Stimulated activated CD4-positive, alpha-beta T cell treated with anti-CD3 and anti-CD28 coated beads, Interleukin-4, amount 100 ng/mL, for 24 hours (primary cell): ENCODE measurements at regions not wholly inside any gene's neighbourhood (a gene's known extent, or its start where the extent isn't known, plus 50 kb on each side); places are given as distances from the start of the nearest gene placed in this dataset.
"Not testable (repeated sequence)": the region's sequence is repeated elsewhere in the genome, so short reads cannot be mapped to it uniquely, and the experiment has no call there.

Experiments
- DNase-seq: peaks from one replicate; pipeline ENCODE4 v3.0.0-alpha.2; 2020

DNA sequence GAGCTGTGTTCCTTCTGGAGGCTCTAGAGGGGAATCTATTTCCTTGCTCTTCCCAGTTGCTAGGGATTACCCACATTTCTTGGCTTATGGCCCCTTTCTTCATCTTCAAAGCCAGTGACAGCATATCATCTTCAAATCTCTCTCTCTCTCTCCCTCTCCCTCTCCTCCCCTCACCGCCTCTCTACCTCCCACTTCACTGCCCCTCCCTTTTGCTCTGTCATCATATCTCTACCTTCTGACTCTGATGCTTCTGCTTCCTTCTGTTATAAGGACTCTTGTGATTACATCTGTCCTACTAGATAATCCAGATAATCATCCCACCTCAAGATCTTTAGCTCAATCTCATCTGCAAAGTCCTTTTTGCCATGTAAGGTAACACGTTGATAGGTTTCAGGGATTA lies 93.1 kb upstream of the TEX13D start:
- no peak for DNase-seq

DNA sequence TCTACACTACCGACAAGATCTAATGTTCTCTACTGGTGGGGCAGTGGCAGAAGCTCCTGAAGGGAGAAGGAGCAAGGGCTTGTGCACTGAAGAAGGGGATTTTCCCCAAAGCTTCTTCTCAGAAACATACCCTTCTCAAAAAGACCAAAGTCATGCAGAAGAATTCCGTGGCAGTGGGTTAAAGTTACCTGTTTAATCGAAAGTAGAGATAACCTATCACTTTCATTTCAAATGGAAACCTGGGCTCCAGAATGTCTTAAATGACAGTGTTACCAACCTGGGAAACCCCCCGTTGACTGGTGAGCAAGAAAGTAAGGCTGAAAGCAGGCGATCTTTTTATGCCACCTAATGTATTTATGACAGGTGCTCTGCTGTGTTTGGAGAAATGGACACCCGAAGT lies 92.5 kb upstream of the TEX13D start:
- DNase-seq, result peak; percentile 62

DNA sequence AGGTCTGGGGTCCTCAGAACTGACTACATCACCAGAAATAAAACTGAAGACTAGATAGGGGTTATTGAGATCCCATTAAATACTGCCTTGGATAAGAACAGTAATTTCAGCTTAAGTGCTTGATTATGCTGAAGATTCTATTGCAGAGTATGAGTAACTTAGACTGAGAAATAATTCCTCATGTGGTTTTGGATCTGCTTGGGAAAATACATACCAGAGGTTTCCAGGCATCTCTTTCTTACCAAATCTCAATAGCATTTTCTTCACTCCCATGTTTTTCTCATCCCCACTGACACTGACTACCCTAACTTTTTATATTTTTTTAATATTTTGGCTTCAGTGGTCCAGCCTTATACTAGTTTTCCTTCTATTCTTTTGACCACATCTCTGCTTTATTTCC lies 92.0 kb upstream of the TEX13D start:
- no peak for DNase-seq

DNA sequence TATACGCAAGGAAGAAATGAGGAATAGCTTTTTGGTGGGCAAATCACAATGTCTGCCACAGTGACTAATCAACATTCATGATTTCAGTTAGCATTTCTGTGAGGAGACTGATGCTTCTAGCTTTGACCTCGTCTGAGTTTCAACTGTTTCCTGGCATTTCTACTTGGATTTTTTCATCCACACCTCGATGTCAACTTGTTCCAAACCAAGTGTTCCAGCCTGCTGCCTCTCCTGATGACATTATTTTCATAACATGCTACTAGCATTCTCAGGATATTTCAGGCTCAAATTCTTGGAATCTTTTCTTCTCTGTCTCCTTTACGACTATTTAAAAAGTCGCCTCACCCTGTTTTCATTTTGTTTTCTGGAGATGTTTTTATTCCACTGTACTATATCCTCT lies 90.3 kb upstream of the TEX13D start:
- no peak for DNase-seq

DNA sequence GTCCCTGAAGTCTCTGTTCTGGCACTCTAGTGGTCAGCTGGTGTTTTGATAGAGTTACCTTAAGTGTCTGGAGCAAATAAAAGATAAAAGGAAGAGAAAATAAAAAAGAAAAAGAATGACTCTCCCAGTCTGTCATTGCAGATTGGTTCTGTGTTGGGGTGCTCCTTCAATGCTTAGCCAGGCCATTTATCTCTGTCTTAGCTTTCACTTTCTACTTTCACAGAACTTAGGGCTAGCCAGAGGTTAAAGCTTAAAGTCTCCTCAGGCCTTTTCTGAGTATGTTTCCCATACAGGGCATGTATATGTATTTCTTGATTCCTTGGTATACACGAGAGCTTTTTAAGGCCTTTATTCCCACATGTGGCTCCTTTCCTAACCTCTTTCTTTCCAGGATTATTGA lies 83.1 kb upstream of the TEX13D start:
- no peak for DNase-seq

DNA sequence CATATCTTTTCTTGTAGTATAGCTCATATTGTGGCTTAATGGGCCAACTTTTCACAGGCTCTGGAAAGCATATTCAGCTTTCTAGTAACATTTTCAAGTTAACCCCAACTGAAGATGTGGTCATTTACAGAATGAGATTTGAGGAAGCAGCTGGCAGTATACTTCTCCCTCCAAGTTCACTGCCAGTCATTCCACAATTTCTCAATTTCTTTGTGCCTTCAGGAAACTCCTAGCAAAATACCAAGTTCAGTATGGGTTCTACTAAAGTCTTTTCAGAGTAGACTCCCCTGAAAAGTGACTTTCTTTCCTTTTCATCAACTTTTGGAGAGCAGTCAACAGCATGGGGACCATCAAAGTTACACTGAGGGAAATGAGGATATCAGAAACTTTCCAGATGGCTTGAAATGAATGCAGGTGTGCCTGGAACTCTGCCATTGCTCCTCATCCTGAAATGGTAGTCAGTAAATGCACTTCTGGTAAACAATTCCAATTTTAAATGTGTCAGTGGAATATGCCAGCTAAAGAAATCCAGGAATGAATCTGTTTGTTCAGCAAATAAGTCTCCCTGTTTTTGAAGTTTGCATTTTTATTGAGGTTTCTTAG lies 81.5 kb upstream of the TEX13D start:
- DNase-seq, result no peak

DNA sequence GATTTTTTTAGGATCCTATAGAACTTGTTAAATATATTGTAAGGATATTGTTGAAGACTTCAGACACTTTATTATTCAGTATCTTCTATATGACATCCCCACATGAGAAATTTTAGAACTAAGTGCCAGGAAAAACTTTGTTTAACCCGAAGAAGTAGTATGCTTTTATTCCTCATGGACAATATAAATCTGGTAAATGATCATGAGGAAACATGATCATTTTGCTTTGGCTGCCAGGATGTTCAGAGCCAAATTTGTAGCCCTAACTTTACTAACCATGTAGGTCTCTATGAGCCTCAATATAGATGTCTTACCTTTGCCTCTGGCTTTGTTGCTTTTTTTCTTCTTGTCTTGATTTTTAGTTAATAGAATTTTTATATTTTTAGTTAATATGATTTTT lies 77.8 kb upstream of the TEX13D start:
- DNase-seq, result no peak

DNA sequence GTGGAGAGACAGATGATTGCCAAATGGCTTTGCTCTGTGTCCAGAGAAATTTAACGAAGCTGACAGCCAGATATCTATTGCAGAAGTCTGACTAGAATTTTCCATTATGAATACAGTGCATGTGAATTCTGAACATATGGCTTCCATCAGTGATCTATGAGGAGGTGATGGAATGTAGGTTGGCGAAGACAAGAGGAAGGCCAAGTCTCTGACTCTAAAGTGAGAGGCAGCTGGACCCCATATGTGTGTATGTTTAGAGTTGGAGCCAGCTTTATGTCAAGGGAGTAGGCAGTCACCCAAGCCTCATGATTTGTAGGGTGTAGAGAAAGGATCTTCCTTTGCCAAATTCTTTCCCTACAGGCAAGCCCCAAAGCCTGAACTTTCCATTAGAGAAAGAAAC lies 76.2 kb upstream of the TEX13D start:
- DNase-seq, result no peak

DNA sequence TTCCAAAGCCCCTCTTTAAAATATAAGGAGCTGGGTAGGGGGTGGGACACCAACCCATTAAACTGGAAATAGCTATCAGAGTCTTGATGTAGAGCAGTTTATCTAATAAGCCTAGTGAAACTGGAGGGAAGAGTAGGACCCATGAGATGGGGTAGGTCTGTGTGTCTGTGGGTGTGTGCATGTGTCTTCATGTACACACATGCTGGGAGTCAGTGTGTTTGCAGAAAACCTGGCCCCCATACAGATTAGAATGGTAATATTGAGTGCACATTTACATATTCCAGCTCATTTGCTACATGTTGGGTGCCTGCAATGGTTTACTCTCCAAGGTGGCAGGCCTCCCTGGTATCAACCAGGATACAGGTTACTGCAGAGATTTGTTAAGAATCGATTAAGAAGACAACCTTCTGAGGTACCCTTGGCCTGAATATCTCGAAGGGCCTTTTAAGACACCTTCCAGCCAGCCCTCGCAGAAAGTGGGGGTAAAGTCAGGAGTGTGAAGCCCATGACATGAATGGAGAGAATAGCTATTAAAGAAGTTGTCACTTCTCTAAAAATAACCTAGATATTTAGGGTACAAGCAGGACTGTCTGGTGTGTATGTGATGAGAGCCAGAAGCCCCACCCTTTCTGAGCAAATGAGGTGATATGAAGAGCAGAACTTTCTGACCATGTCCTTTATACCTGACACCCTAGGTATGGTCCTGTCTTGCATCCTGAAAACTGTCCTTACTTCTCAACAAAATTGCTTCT lies 75.7 kb upstream of the TEX13D start:
- no peak for DNase-seq

DNA sequence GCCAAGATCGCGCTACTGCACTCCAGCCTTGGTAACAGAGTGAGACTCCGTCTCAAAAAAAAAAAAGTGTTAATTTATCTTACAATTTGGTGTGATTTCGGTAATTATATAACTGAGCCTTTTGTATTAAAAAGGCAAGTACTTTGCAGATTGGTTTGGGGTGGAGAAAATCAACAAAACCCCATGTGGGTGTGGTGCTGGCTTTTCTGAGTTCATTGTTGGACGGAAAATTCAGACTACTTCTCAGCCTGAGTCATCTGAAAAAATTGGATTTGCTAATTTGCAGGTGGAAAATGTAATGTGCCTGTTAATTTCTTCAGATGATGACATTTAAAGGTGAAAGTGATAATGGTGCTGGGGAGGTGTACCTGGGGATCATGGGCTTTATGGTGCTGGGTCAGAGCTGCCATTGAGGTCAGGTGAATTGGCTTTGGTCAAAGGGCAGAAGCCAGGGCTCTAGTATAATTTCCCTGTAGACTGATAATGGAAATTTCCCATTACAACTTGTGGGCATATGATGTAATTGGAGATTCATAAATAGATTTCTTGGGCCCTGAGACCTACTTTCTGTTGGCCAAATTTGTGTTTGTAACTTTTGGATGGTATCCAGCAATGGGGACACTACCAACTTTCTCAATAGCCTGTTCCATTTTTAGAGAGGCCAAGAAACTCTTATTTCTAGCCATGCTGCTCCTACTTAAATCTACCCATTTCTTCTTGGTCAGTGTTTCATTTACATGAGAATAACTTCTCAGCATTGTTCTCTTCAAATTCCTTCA lies 74.3 kb upstream of the TEX13D start:
- peak; percentile 12 for DNase-seq

DNA sequence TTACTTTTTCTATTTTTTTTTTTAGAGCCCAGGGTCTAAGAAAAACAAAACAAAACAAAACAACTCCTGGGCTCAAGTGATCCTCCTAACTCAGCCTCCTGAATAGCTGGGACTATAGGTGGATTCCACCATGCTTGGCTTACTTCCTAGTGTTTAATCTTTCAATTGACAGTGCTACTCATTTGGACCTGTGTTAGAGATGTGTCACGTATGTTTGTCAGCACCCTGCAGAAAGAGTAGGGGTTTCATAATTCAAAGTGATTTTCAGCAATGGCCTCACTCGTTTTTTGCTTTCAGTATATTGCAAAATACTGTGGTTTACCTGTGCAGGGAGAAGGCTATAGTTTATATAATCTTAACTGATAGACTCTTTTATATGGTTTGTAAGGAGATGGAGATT lies 71.6 kb upstream of the TEX13D start:
- DNase-seq, result no peak

DNA sequence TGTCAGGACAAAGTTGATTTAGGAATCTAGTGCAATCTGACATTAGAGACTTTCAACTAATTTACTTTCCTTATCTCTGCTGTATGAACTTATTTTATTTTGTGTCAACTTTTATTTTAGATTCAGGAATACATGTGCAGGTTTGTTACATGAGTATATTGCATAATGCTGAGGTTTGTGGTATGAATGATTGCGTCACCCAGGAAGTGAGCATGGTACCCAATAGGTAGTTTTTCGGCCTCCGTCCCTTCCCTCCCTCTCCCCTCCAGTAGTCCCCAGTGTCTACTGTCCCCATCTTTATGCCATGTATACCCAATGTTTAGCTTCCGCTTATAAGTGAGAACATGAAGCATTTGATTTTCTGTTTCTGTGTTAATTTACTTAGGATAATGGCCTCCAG lies 68.7 kb upstream of the TEX13D start:
- no peak for DNase-seq

DNA sequence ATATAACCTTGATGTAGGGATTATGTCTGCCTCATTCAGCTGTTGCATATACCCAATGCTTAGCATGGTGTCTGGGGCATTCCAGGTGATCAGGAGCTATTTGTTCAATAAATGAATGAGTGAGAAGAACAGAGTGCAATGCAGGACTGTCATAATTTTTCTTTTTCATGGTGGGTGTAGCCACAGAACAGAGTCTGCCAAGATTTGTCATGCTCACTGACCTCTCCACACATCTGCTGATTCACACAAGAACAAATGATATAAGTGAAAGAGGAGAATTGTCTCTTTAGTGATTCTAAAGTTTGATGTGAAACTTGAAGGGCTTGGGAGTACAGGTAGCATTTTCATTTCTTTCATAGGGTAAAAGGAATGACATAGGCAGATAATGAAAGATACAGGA lies 64.4 kb upstream of the TEX13D start:
- no peak for DNase-seq

DNA sequence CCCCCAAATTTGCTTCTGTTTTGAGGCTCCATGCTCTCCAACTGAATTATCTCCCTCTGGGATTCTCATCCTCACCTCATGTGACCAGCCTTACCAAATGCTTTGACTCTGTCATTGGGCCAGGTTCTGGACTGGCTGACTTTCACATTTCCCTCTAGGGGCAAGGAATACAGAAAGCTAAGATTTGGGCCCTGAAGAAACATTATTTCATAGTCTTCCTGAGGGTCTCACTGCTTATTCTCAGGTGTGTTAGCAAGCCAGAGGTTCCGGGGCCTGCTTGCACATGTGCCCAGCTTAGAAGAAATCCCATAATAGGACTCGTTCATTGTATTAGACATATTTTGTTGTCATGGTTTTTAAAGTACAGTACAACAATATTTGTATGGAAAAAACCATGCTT lies 62.6 kb upstream of the TEX13D start:
- DNase-seq, result no peak

DNA sequence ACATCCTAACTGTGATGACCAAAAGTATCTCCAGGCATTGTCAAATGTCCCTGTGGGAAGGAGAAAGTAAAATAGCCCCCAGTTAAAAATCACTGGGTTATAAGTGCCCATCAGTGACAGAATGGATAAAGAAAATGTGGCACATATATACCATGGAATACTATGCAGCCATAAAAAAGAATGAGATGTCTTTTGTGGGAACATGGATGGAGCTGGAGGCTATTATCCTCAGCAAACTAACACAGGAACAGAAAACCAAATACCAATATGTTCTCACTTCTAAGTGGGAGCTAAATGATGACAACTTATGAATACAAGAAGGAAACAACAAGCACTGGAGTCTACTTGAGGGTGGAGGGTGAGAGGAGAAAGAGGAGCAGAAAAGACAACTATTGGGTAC lies 60.9 kb upstream of the TEX13D start:
- DNase-seq, result not testable (repeated sequence)

DNA sequence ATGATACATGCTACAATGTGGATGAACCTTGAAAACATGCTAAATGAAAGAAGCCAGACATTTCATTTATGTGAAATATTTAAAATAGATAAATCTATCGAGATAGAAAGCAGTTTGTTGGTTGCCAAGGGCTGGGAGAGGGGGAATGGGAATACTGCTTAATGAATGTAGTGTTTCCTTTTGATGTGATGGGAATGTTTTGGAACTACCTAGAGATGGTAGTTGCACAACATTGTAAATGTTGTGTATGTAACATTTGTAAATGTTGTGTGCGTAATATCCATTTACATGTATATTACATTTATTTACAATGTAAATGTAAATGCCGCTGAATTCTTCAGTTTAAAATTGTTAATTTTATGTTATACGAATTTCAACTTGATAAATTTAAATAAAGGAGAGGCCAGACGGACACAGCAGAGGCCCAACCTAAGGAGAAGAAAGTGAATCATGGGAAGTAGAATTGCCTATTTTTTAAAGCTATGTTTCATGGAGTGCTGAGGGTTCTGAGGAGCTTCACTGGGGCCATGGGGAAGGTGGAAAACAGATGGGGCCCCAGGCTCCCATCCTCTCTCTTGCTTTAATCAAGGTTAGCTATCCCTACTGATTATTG lies 60.0 kb upstream of the TEX13D start:
- DNase-seq, result no peak

DNA sequence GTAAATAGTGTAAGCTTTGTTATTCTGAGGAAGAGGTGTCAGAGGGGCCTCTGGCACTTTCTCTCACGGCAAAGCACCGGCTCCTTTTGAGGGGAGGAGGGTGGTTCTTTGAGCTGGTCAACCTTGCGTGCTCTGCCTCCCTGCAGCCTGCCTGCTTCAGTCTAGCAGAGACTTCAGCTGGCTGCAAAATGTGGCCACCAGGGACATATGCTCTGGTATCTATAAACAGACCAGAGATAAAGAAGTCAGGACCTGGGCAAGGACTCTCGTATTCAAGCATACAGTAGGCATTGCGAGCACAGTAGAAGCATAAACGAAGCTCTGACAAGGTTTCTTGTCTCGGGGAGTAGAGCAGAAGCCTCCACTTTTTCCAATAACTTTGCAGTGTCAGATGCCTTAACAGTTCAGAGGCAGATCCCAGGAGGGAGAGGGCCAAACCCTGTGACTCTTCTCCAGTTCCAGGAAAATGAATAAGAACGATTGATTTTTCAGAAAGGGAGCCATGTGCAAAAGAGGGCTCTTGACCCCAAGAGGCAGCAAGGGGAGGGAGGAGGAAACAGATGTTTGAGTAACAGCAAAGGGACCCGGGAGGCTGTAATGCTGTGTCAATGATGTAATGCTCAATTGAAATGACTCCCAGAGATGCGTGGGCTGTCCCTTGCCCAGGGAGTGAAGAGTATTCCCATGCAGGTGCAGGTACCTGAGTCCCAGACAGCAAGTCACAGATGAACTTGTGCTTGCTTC lies 57.9 kb upstream of the TEX13D start:
- DNase-seq, result no peak

DNA sequence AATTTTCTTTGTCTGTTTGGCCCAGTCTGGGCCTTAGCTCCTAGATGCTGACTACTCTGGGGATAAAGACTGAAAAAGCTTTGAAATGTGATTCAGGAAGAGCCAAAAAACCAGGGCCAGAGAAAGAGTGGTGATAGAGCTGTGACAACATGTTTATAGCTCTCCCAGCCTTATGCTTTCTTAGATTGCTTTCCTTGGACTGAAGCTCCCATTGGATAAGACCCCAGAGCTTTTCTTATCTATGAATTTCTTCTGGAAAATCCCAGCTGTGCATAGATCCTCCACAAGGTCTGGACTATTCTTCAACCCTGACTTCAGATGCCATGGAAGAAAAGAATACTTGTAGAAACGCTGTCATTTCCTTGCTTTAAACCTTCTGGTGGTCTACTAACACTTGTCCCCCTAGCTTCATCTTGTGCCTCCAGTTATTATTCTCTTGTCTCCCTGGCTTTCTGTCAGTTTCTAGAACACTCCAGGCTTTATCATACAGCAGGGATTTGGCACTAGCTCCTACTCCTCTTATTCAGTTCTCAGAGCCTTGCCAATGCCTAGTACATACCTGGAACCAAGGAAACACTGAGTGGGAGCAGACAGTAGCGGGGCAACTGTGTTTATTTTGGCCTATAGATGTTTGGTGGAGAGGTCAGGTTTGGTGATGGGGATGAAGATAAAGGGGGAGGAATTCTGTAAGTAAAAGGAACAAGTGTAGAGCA lies 57.1 kb upstream of the TEX13D start:
- no peak for DNase-seq

DNA sequence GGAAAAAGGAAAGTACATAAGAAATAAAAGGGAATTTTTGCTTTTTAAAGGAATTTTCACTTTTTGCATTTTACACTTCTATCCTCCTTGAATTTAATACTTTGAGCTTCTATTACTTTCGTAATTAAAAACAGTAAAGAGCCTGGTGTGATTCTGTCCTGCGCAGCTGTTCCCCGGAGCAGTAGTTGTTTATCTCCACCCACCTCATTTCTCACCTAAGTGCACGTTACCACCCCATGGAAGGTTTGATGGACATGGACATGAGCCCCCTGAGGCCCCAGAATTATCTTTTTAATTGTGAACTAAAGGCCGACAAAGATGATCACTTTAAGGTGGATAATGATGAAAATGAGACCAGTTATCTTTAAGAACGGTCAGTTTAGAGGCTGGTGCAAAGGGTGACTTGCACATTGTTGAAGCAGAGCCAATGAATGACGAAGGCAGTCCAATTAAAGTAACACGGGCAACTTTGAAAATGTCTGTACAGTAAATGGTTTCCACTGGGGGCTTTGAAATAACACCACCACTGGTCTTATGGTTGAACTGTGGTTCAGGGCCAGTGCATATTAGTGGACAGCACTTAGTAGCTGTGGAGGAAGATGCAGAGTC lies 52.1 kb upstream of the TEX13D start:
- DNase-seq, result no peak

DNA sequence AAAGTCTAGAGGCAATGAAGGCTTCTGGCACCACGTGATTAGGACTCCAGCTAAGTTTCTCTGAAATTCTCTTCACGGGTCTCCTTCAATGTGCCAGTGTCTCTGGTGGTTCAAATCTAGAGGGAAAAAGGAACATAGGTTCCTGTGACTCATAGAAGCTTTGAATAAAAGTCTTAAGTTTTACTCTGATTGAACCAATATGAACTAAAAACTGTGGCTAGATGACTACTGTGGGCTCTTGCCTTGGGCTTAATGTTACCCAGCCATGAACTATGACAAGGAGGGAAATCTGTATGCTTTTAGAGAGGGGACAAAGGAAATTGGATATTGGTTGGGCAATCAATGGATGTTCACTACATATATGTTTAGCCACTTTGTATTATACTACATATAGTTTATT lies 49.9 kb upstream of the TEX13D start:
- no peak for DNase-seq
